Fibroblast of skin of left biceps (primary cell): ENCODE measurements at regions not wholly inside any gene's neighbourhood (a gene's known extent, or its start where the extent isn't known, plus 50 kb on each side); places are given as distances from the start of the nearest gene placed in this dataset.

Experiments
- DNase-seq, 2 experiments: peaks; one replicate each; pipeline ENCODE4 v3.0.0-alpha.2; 2013; ENCODE audit warnings: low read depth in 2 of 2

DNA sequence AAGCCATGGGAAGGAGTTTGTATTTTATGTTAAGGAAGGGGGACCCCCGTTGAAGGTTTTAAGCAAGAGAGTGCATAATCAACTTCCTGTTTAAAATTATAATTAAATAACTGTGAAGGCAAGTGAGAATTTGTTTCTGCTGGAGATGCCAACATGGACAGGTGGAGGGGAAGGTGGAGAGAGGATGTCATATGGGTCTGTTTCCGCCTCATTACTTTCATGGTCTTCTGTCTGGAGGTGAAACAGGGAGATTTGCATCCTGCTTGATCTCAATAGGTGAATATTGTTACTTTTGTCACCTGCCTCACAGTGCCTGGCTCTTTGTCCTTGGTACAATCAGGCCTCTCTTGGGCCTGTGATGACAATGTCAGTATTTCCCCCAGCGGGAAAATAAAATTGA lies 300.6 kb upstream of the LMCD1 start:
- no peak for DNase-seq

DNA sequence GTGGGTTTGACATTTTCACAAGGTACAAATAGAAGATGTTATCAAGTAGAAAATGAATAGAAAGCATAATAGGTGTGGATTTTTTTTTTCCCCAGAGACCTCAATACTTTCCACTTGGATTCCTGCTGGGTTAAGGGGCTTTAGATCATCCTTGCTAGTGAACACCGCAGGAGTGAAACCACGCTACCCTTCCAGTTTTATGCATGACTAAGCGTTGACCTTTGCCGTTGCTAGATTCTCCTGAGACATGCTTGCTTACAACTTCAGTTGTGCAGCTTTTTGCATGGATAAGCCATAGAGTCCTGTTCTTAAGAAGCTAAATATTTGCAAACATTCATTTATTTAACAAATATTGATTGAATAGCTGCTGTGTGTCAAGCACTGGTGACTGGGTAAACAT lies 299.7 kb upstream of the LMCD1 start:
- peak; percentile 30 to 40 for DNase-seq

DNA sequence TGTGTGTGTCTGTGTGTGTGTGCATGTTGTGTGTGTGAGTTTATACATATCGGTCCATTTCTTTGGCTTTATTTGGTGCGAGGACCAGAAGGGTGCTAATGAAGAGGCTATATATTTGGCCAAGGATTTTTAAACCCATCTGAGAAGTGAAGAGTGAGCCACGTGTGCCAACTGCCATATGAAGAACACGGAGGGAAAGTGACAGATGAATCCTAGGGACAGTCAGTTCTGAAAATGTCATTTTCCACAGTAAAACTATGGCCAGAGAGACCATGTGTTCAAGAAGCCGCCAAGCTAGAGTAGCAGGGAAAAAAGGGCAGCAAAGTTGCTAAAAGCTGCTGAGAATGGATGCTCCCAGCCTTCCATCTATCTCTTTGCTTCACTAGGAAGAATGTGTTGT lies 297.3 kb upstream of the LMCD1 start:
- no peak for DNase-seq

DNA sequence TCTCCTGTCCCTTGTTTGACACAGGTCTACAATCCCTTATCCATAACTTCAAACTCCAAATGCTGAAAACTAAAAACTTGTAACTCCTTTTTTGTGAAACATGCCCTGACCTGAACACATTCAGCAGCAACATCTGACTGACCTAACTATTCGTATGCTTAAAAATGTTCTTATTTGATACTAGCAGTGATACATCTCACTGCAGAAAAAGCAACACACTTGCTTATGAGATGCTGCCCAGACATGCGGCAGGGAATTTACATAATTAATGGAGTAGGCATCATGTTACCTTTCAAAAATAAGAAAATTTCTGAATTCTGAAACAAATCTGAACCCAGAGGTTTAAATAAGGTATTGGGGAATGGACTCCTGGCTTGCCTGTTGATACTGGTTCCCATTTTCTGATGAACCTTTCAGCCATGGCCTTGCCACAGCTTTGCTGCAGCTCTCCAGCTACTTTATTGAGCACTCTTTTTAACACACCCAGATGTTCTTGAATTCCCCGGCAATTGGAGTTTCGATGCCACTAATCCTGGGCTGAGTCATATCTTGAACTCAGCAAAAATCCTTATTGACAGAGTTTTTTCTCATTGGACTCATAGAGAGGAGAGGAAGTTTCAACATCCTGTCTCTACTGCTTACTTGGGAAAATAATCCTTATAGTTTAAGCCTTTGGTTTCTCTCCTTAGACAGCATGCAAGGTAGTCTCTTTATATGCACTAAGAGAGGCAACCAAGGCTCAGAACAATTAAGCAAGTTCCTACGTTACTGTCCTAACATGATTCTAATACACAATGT lies 296.6 kb upstream of the LMCD1 start:
- peak; percentile 66 for DNase-seq

DNA sequence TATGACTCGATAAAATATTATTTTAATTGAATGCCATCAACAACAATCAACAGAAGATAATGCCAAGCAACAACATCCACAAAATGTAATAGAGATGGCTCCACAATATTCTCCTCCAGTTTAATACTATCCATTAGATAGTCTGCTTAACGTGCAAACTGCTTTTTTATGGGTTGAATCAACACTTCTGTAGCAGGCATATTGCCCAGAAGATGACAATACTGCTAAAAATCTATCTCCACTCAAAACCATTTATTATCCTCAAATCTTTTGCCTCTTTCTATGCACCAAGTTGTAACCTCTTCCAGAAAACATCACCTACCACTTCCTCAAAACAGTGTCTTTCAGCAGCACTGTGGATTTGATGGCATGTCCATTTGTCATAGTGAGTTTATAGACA lies 295.7 kb upstream of the LMCD1 start:
- DNase-seq: peak; percentile 16 to 25

DNA sequence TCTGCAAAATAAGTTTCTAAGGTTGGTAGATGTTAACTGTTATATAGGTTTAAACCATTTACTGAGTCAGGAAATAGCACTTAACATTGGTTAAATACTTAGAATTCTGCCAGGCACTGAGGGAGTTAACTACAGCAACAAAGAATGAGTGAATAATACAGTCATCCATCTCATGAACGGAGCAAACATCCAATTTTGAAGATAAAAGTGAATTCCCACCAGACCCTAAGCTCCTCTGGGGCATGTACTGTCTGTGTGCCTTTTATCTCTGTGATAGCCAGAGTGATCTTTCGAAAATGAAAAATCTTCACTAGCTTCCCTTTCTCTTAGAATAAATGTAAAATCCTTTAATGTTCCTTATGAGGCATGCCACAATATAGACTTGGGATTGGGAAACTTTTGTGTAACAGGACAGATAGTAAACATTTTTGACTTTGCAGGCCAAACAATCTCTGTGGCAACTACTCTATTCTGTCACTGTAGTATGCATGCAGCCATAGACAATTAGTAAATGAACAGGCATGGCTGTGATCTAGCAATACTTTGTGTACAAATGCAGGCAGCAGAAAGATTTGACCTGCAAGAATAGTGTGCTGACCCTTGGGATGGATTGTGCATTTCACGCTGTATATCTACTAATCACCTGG lies 294.5 kb upstream of the LMCD1 start:
- peak; percentile 14 to 16 for DNase-seq

DNA sequence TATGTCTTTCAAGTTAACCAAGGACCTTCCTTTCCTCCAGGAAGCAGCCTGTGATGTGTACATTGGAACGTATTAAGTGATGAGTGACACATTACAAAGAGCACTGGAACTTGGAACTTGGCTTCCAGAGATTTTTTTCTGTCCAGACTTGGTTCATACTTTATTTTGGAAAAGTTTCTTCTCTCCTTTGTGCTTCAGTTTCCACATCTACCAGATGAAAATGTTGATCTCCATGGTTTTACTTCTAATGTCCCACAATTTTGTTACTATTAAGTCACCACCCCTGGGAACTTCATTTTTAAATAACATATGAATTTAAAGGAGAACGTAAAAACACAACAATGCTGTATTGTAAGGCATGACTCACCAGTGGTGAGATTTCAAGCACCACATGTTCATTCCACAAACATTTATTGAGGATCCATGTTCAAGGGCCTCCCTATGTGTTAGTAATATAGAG lies 290.7 kb upstream of the LMCD1 start:
- peak; percentile 64 to 66 for DNase-seq

DNA sequence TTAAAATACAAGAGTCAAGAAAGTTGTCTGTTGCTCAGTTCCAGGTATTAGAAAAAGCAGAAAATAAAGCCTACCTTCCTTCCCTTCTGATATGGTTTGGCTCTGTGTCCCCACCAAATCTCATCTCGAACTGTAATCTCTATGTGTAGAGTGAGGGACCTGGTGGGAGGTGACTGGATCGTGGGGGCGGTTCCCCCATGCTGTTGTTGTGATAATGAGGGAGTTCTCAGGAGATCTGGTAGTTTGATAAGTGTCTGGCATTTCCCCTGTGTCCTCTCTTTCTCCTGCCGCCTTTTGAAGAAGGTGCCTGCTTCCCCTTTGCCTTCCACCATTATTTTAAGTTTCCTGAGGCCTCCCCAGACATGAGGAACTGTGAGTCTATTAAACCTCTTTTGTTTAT lies 288.8 kb upstream of the LMCD1 start:
- no peak for DNase-seq

DNA sequence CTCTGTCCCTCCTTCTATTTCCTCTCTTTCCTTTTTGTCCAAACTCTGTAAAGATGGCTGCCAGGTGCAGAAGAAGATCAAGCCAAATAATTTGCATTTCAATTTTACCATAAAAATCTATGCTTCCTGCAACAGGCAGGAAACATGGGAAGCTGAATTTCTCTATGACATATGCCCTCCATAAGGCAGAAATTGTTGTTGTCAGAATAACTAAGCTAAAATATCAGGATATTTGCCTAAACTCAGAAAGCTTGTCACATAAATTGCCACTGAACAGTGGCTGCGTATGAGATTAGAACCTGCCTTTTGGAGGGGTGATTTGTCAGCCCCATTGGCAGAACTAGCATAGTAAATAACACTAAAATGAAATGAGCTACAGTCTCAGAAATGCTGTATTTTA lies 288.3 kb upstream of the LMCD1 start:
- DNase-seq: no peak

DNA sequence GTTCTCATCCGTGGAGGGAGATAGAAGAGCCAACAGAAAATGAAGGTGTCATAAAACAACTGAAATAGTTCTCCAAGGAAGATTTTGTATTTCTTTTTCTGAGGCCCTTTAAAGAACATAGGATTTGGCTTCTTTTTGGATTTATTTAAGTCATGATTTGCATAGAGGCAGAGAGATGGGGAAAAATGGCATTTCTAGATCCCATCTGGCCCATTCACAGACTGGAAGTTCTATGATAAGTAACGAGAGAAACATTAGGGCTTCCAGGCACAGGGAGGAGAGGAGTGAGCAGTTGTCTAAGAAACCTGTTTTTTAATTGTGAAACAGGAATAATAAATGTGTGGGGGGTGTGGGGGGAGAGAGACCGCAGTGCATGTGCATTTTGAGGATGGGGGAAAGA lies 285.8 kb upstream of the LMCD1 start:
- no peak for DNase-seq

DNA sequence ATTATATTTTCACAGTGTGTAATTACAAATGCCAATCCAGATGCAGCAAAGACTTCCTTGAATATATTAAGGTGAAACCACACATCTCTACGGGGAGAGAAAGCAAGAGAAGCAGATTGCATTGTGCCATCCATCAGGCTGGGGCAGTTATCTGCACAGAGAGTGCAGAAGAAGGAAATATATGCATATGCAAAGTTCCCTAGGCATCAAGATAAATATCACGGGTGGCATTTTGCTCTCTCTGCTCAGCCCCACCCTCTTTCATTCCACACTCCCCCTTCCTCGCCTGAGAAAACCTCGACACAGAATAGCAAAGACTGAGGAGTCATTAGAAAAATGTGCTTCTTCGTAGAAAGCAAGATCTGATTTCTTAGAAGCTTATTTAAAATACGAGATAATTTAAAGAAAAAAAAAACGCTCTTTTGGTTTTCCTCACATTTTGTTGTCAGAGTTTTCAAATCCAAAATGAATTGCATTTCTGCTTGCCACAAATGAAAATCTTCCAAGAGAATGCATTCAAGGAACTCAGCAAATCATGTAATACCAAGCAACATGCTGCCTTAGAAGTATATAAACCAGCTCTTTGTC lies 283.2 kb upstream of the LMCD1 start:
- DNase-seq: no peak

DNA sequence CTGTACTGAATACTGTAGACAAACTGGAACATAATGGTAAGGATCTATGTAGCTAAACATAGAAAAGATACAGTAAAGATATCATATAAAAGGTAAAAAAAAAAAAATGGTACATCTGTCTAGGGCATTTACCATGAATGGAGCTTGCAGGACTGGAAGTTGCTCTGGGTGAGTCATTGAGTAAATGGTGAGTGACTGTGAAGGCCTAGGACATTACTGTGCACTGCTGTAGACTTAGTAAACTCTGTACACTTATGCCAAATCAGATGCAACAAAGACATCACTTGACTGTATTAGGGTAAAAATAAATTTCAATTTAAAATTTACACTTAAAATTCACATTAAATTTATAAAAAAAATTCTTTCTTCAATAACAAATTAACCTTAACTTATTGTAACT lies 281.3 kb upstream of the LMCD1 start:
- DNase-seq: no peak

DNA sequence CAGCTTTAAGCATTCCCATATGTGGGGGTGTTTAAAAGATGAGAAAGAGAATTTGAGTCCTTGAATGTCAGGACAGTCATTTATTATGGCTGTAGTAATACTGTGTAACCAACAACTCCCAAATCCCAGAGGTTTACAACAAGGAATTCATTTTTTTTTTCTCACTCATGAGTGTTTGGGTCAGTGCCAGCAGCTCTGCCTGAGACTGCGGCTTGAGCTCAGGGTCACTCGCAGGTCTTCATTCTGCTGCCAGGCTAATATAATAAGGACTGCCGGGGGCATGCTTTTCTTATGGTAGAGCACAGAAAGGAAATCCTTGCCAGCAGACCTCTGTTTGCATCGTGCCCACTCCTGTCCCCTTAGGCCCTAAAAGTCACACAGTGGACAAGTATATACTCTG lies 277.9 kb upstream of the LMCD1 start:
- DNase-seq: peak; percentile 24 to 26

DNA sequence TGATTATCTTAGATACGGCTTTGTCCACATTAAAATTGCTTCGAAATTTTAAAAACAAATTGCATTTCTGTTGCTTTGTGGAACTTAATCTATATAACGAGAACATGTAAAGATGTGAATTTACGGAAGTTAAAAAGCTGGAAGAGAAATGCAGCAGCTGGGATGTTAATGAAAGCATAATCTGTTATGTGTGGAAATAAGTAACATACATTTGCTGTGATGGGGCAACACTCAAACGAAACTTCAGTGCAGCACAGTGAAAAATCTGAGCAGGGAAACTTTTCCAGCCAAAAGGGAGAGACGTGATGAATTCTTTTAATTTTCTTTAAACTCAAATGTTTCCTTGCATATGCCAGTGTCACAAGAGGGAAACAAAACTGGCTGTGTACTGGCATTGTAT lies 276.7 kb upstream of the LMCD1 start:
- no peak for DNase-seq

DNA sequence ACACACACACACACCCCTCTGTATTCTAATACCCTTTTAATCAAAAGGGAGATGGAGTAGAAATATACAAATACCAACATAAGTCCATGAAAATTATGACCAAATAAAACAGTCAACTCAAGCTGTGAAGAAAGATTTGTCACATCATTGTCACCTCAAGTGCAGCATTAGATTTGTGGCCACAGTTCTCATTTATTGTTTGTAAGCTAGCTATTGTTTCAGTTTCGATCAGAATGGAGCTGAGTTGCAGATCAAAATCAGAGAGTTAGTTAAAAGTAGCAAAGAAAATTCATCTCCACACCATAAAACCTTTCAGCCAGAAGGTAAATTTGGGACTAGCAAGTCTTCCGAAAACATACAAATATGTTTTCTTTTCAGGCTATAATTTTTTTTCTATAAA lies 267.7 kb upstream of the LMCD1 start:
- DNase-seq: no peak

DNA sequence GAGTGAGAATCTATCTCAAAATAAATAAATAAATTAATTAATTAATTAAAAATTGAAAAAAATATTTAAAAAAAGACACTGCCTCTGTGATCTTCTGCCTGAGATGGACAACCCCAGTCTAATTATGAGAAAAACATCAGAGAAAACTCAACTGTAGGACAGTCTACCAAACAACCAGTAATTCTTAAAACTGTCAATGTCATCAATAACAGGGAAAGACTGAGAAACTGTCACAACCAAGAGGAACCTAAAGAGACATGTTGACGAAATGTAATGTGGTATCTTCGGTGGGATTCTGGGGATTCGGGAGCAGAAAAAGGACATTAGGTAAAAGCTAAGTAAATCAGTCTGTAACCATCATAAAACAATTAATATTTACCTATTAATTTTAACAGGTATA lies 265.4 kb upstream of the LMCD1 start:
- no peak for DNase-seq

DNA sequence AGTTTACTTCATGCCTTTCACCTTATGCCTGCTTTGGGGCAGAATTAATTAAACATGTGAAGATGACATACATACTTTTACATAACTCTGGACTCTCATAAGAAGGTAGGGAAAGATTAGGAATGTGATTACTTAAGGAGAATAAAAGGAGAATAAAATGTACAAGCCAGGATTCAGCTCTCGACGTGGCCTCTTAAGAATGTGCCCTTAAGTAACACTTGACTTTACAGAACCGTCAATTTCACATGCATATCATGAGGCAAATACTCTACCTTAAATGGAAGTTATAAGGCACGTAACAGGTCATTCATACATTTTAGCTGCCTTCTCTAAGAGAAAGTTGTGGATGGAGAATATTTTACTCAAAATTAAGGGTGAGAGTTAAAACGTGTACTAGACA lies 263.7 kb upstream of the LMCD1 start:
- DNase-seq: no peak

DNA sequence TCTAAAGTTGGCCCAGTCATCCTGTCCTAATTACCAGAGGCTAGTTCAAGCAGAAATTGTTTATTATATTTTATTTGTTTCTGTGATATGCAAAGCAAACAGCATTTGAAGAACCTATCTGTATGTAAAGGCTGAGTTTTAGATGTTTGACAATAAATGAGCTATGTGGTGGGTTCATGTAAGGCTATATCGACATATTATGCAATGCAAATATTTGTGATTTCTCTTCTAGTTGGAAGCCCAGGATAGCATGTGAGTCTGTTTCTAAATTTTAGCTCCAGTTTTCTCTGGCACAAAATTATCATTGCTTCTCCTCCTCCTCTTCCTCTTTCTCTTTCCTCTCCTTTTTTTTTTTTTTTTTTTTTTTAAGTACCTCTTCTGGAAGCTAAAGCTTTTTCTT lies 263.2 kb upstream of the LMCD1 start:
- DNase-seq: no peak

DNA sequence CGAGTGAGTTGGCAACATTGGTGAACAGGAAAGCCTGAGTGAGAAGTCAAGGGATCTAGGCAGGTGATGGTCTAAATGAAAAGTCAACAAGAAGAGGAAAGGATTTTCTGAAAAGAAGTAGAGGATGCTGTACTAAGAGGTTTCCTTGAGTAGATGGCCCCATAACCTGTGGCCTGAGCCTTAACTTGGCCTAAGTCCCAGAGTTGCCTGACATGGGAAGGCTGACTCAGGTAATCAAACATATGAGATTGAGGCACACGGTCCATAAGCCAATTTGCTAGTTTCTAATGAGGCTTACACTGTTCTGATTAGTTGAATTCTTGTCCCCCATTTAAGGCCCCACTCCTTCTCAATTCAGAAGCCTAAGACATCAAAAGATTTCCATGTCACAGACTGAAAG lies 262.5 kb upstream of the LMCD1 start:
- no peak for DNase-seq

DNA sequence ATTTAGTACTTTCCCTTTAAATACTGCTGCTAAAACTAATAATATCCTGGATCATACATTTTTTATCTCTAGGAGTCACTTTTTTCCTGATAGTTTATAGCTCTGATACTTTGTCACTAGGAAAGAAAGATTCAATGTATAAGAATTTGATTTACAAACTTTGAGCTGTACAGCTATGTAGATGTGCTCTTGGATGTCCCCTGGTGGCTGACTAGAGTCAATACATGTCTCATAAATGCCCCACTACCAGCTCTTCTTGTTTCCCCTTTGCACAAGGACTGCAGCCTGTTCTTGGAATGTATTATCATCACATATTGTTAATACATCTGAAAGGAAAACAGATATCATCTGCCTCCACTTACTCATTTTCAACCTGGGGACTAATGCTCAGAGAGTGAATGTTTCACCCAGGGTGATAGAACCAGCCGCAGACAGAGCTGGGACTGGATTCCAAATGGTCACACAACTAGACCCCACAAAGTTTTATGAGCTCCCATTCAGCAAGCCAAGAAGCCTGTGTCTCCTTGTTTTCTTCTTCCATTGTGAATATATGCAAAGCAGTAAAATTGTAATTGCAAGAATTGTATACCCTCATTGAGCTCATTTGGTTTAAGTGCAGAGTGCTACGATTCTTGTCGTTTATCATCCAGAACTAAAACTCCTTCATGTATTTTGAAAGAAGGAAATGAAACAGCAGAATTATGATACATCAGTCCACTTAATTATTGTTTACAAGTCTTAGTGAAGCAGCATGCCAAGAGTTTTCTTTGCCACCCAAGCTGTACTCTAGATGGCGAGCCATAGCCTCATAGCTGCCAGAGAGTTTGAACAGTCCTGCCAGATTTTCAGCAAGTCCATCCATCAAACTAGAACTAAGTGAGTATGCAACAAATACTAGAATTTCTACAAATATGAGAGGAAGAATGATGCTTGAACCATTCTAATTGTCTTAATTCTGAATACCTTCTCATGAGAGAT lies 261.6 kb upstream of the LMCD1 start:
- DNase-seq: peak in 1 of 2 experiments; percentile 20

DNA sequence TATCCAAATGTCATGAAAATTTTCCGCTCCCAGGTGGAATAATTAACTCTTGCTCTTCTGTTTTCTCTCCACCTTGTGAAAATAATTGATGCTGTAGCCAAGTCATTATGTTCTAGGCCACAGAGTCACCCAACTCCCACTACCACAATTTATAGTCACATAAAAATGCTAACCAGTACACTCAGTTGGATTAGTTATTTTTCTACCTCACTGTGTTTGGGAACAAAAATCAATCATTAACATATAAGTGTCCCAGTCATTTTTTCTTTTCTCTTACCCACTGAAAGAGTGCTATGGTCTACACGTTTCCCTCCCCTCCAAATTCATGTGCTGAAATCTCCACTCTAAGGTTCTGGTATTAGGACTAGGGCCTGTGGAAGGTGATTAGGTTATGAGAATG lies 255.6 kb upstream of the LMCD1 start:
- DNase-seq: no peak

DNA sequence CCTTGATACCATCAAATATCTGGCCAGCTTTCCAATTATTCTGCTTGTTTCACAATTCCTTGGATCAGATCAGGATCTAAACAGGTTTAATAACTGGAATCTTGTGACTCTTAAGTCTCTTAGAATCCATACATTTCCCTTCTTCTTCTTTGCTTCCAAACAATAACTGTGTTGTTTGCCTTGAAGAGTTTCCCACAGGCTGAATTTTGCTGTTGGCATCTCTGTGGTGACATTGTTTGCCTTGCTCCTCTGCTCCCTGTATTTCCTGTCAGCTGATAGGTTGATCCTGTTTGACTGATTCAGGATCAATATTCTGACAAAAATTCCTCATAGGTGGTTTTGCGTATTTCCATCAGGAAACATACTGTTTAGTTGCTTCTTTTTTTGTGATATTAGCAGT lies 248.4 kb upstream of the LMCD1 start:
- DNase-seq: no peak
